ENCODE measurements at regions not wholly inside any gene's neighbourhood (a gene's known extent, or its start where the extent isn't known, plus 50 kb on each side); places are given as distances from the start of the nearest gene placed in this dataset.

DNA sequence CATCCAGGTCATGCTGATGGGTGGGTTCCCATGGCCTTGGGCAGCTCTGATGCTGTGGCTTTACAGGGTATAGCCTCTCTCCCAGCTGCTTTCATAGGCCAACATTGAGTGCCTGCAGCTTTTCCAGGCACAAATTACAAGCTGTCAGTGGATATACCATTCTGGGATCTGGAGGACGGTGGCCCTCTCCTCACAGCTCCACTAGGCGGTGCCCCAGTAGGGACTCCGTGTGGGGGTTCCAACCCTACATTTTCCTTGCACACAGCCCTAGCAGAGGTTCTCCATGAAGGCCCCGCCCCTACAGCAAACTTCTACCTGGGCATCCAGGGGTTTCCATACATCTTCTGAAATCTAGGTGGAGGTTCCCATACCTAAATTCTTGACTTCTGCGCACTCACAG, 602.6 kb upstream of the HS3ST5 start:
- Histone ChIP-seq H3K4me2 (no peak overlapping the region), H3K36me3 (ENCODE audit: insufficient read depth) (no peaks in the 10 kb centered on the region), H3K4me1 (ENCODE audit: insufficient read depth) (no peaks in the 10 kb centered on the region), H3F3A (replicated peaks; ENCODE audit: low read depth) (no peaks in the 10 kb centered on the region), H3K79me2 (replicated peaks; ENCODE audit: insufficient read depth) (no peaks in the 10 kb centered on the region), H3K27ac (ENCODE audit: low read depth) (no peak overlapping the region), H3K4me3 (no peak overlapping the region), H3K27me3 (ENCODE audit: insufficient read depth) (no peaks in the 10 kb centered on the region), H3K9me2 (ENCODE audit: insufficient read depth) (no peaks in the 10 kb centered on the region), H4K20me1 (replicated peaks; ENCODE audit: insufficient read depth) (no peaks in the 10 kb centered on the region), H2AFZ (no peak overlapping the region)
- H3K4me1 Mint-ChIP-seq = peaks cover 4% of the 10 kb centered on the region; the same call in 2 of the 3 replicates
- no peak overlapping the region for H3K27ac Mint-ChIP-seq
- ATAC-seq (no peak), DNase-seq (ENCODE audit: low spot score) (no peak)
- peaks cover 5% of the 10 kb centered on the region; the same call in 2 of the 3 replicates for H3K36me3 Mint-ChIP-seq (ENCODE audit: low read depth)
- no peaks in the 10 kb centered on the region for H3K27me3 Mint-ChIP-seq (ENCODE audit: insufficient read depth, low read depth, poor library complexity)
- peaks cover 14% of the 10 kb centered on the region for H3K9me3 Mint-ChIP-seq
- TF ChIP-seq, protein P1, sequence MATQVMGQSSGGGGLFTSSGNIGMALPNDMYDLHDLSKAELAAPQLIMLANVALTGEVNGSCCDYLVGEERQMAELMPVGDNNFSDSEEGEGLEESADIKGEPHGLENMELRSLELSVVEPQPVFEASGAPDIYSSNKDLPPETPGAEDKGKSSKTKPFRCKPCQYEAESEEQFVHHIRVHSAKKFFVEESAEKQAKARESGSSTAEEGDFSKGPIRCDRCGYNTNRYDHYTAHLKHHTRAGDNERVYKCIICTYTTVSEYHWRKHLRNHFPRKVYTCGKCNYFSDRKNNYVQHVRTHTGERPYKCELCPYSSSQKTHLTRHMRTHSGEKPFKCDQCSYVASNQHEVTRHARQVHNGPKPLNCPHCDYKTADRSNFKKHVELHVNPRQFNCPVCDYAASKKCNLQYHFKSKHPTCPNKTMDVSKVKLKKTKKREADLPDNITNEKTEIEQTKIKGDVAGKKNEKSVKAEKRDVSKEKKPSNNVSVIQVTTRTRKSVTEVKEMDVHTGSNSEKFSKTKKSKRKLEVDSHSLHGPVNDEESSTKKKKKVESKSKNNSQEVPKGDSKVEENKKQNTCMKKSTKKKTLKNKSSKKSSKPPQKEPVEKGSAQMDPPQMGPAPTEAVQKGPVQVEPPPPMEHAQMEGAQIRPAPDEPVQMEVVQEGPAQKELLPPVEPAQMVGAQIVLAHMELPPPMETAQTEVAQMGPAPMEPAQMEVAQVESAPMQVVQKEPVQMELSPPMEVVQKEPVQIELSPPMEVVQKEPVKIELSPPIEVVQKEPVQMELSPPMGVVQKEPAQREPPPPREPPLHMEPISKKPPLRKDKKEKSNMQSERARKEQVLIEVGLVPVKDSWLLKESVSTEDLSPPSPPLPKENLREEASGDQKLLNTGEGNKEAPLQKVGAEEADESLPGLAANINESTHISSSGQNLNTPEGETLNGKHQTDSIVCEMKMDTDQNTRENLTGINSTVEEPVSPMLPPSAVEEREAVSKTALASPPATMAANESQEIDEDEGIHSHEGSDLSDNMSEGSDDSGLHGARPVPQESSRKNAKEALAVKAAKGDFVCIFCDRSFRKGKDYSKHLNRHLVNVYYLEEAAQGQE (IDR thresholded peaks at IDR 0.05; ENCODE audit: unreplicated experiment) = no peak
- no peak for TF ChIP-seq CREB1 (CRISPR knock-in tag; IDR thresholded peaks at IDR 0.05; ENCODE audit: low read depth)
- no peak for TF ChIP-seq ZNF331 (CRISPR knock-in tag; IDR thresholded peaks at IDR 0.05; ENCODE audit: low read depth)
- no peak for TF ChIP-seq POLR2AphosphoS5 (IDR thresholded peaks at IDR 0.05; ENCODE audit: low read depth)
- TF ChIP-seq ZNF114 (CRISPR knock-in tag; IDR thresholded peaks at IDR 0.05) = no peak
- TF ChIP-seq EZH2 (IDR thresholded peaks at IDR 0.05; ENCODE audit: low read depth, unreplicated experiment) = no peak
- TF ChIP-seq, protein P2, sequence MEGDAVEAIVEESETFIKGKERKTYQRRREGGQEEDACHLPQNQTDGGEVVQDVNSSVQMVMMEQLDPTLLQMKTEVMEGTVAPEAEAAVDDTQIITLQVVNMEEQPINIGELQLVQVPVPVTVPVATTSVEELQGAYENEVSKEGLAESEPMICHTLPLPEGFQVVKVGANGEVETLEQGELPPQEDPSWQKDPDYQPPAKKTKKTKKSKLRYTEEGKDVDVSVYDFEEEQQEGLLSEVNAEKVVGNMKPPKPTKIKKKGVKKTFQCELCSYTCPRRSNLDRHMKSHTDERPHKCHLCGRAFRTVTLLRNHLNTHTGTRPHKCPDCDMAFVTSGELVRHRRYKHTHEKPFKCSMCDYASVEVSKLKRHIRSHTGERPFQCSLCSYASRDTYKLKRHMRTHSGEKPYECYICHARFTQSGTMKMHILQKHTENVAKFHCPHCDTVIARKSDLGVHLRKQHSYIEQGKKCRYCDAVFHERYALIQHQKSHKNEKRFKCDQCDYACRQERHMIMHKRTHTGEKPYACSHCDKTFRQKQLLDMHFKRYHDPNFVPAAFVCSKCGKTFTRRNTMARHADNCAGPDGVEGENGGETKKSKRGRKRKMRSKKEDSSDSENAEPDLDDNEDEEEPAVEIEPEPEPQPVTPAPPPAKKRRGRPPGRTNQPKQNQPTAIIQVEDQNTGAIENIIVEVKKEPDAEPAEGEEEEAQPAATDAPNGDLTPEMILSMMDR (conservative IDR thresholded peaks at IDR 0.05; ENCODE audit: low read depth in 2 of 2) = 0 out of 4 replicates have a peak, but pooled peaks of 1 of the 2 experiments have one; percentile 10
- no peak overlapping the region for H3K4me3 Mint-ChIP-seq

DNA sequence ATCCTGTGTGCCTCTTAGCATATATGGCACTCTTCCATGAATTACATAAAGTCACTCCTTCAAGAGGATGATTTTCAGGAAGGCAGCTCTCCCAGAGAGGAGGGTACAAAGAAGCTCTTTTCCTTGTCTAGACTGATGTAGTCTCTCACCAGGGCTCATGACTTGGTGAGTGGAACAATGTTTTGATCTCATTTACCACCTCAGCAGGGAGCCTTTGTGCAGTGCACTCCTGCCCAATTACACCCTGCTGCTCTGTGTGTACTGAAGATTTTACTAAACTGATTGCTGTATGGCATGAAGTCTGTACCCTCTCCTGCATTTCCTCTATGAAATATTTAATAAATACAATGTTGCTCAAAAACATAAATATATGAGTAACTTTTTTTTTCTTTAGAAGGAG, 598.3 kb upstream of the HS3ST5 start:
- Histone ChIP-seq H3K4me2 (no peak overlapping the region), H3F3A (replicated peaks; ENCODE audit: low read depth) (no peaks in the 10 kb centered on the region), H3K36me3 (ENCODE audit: insufficient read depth) (no peaks in the 10 kb centered on the region), H3K79me2 (replicated peaks; ENCODE audit: insufficient read depth) (no peaks in the 10 kb centered on the region), H3K27ac (ENCODE audit: low read depth) (no peak overlapping the region), H2AFZ (no peak overlapping the region), H3K4me1 (ENCODE audit: insufficient read depth) (peaks cover 4% of the 10 kb centered on the region), H3K4me3 (no peak overlapping the region), H4K20me1 (replicated peaks; ENCODE audit: insufficient read depth) (no peaks in the 10 kb centered on the region), H3K27me3 (ENCODE audit: insufficient read depth) (no peaks in the 10 kb centered on the region), H3K9me2 (ENCODE audit: insufficient read depth) (no peaks in the 10 kb centered on the region)
- peaks cover 8% of the 10 kb centered on the region for H3K9me3 Mint-ChIP-seq
- DNase-seq (ENCODE audit: low spot score) (no peak), ATAC-seq (peak; percentile 41; the same call in 2 of the 3 replicates)
- peaks cover 4% of the 10 kb centered on the region; the same call in 2 of the 3 replicates for H3K36me3 Mint-ChIP-seq (ENCODE audit: low read depth)
- H3K4me3 Mint-ChIP-seq = no peak overlapping the region
- H3K27me3 Mint-ChIP-seq (ENCODE audit: insufficient read depth, low read depth, poor library complexity) = no peaks in the 10 kb centered on the region
- peaks cover 10% of the 10 kb centered on the region; the same call in 2 of the 3 replicates for H3K4me1 Mint-ChIP-seq
- H3K27ac Mint-ChIP-seq = no peak overlapping the region
- no peak for TF ChIP-seq ZNF114 (CRISPR knock-in tag; IDR thresholded peaks at IDR 0.05)
- TF ChIP-seq ZNF331 (CRISPR knock-in tag; IDR thresholded peaks at IDR 0.05; ENCODE audit: low read depth) = no peak
- TF ChIP-seq, protein P2 (conservative IDR thresholded peaks at IDR 0.05; ENCODE audit: low read depth in 2 of 2) = no peak

Data from GM23338 (cell line).